ENCODE measurements at regions not wholly inside any gene's neighbourhood (a gene's known extent, or its start where the extent isn't known, plus 50 kb on each side); places are given as distances from the start of the nearest gene placed in this dataset.
"Not testable (repeated sequence)": the region's sequence is repeated elsewhere in the genome, so short reads cannot be mapped to it uniquely, and the experiment has no call there.

DNA sequence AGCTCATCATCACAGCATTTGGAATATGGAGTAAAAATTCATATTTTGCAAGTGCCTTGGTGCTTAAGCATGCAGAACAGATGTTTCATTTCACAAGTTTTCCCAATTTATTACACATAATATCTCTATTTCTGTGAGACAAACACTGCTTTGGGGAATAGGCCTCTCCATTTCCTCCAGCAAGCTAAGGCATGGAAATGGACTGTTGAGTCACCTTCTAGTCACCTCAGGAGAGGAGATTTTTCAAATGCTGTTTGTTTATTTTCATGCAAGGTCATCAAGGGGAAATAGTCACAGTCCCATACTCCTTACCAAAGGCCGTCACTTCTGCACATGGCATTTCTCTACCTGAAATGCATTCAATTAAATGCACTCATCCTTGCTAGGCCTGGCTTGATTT lies 57.4 kb upstream of the NUTM2D start:
- not testable (repeated sequence) for DNase-seq

DNA sequence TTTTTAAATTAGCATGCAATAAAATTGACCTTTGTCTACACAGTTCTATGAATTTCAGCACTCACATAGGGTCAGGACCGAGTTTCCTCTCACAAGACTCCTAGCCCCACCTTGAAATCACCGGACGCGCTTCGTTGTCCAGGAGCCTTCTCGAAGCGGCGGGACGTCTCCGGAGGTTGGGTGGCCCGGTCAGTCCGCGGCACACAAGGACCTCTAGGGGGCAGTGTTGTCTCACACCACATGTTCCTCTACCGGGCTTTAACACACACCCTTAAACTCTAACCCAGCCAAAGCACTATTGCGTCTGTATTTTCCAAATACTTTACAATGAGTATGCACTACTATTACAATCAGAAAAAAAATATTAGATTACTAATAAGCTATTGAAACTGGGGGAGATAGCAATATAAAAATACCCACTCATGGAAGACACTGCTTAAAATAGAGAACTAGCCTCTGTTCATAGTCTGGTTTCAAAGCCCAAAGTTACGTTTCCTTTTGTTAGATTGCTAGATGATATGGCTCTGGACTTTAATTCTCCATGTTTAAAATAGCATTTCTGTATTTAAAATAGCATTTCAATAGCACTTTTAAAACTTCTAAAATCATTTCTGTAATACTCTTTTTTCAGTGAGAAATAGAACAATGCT lies 56.0 kb upstream of the NUTM2D start:
- peak; percentile 42 for DNase-seq

DNA sequence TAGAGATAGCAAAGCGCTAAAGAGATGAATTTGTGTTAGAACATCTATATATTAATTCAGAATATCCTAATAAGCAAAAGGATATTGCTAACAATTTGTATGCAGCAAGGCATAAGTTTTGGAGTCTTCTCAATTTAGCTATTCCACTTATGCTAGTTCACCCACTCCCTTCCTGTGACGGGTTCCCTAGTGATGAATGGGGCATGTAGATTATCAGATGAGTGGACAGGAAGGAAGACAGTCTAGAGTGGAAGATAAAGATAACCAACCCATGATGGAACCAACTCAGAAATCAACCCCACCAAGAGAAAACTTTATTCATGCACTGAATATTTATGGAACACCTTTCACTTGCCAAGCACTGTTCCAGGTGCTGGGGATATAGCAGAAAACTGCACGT lies 55.4 kb upstream of the NUTM2D start:
- DNase-seq: not testable (repeated sequence)

DNA sequence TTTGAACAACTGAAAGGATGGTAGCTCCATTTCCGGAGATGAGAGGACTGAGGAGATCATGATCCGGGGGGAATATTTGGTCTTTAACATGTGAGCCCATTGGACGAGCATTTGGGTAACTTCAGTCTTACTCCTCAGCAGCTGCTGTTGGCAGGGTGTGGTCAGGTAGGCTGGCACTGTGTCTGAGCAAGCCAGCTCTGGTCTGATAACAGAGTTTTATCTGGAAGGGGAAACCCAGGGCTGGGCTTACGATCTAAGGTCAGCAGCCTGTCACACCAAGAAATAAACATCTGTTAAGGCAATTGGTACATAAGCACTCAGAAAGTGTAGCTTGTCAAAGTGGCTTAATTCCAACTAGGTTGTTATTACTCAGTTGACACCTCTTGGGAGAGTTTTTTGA lies 53.8 kb upstream of the NUTM2D start:
- not testable (repeated sequence) for DNase-seq

DNA sequence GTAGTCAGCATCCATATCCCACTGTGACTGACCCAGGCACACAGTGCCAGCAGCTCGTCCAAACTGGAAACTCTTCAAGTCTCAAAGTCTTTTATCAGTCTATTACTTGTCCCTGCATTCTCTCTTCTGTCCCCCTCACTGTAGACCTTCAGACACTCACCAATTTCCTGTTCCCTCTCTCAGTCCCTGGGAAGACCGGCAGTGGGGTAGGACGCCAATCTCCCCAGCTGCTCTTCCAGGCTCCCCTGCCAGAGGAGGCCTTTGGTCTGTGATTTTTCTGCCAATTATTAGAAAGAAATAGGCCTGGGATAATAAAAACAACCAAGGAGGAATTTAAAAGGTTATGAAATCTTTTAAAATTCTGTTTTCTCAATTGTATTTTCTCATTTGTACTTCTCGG lies 50.9 kb upstream of the NUTM2D start:
- DNase-seq: not testable (repeated sequence)
